Loucy (cell line): ENCODE measurements at regions not wholly inside any gene's neighbourhood (a gene's known extent, or its start where the extent isn't known, plus 50 kb on each side); places are given as distances from the start of the nearest gene placed in this dataset.

Experiments
- EZH2phosphoT487 ChIP-seq: fragments of 200-600 bp; IDR thresholded peaks from 2 replicates; pipeline ENCODE4 v1.6.1; 2018; ENCODE audit warnings: antibody characterized with exemption, mild to moderate bottlenecking, moderate library complexity, borderline replicate concordance
- TF ChIP-seq, protein P1 (sequence below): fragments of 200-600 bp; sonication (generic); conservative IDR thresholded peaks from 2 replicates; pipeline ENCODE4 v1.5.1; 2014; ENCODE audit warnings: mild to moderate bottlenecking, antibody characterized with exemption, low read length

DNA sequence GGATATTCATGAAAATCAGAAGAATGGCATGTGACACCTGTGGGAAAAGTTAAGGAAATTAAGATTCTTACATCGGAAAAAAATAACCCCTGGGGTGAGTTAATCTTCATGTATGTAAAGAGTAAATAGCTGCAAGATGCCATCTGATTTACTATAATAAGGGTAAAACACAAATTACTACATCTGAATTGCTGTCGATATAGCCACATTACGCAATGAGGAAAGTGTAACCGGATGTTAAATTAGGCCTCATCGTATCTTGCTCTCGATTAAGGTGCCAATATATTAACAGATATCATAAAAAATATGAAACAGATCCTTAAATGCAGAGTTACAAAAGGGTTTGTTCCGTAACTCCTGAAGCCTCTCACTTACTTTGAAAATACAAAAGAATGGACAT is 87.4 kb upstream of the ID4 start:
- TF ChIP-seq, protein P1, sequence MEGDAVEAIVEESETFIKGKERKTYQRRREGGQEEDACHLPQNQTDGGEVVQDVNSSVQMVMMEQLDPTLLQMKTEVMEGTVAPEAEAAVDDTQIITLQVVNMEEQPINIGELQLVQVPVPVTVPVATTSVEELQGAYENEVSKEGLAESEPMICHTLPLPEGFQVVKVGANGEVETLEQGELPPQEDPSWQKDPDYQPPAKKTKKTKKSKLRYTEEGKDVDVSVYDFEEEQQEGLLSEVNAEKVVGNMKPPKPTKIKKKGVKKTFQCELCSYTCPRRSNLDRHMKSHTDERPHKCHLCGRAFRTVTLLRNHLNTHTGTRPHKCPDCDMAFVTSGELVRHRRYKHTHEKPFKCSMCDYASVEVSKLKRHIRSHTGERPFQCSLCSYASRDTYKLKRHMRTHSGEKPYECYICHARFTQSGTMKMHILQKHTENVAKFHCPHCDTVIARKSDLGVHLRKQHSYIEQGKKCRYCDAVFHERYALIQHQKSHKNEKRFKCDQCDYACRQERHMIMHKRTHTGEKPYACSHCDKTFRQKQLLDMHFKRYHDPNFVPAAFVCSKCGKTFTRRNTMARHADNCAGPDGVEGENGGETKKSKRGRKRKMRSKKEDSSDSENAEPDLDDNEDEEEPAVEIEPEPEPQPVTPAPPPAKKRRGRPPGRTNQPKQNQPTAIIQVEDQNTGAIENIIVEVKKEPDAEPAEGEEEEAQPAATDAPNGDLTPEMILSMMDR: no peak
- no peak for TF ChIP-seq EZH2phosphoT487
